ENCODE measurements at regions not wholly inside any gene's neighbourhood (a gene's known extent, or its start where the extent isn't known, plus 50 kb on each side); places are given as distances from the start of the nearest gene placed in this dataset.

DNA sequence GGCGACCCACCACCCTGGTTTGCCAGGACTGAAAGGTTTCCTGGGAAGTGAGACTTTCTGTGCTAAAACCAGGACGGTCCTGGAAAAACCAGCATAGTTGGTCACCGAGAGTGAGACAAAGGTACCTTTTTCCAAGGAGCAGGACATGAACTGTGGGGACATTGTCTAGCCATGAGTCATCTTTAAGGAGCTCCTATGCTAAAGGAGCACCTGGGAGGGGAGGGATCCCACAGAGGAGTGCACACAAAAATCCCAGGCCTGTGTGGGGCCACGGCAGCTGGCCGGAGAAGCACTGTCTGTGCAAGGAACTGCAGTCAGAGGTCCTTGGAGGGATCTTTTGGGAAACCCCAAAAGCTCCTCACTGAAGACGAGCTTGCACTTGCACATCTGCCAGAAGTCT is 109.1 kb upstream of the PLEKHG1 start:
- TF ChIP-seq CTCF (IDR thresholded peaks at IDR 0.05; ENCODE audit: insufficient read depth, low read length, poor library complexity, severe bottlenecking) (no peak), EZH2phosphoT487 (conservative IDR thresholded peaks at IDR 0.05; ENCODE audit: low read length) (no peak)
